ENCODE measurements at regions not wholly inside any gene's neighbourhood (a gene's known extent, or its start where the extent isn't known, plus 50 kb on each side); places are given as distances from the start of the nearest gene placed in this dataset.

- DNase-seq (ENCODE audit: low spot score), result no peak
These were observed 132.6 kb downstream of the WDR11 start for GRCh38 chr10:120983721-120984120.

- DNase-seq (ENCODE audit: low spot score), result no peak
These were observed 133.1 kb downstream of the WDR11 start for GRCh38 chr10:120984221-120984620.

- DNase-seq (ENCODE audit: low spot score), result no peak
These were observed 136.2 kb downstream of the WDR11 start for GRCh38 chr10:120987359-120987758.

- no peak for DNase-seq (ENCODE audit: low spot score)
These were observed 137.6 kb downstream of the WDR11 start for GRCh38 chr10:120988751-120989150.

GRCh38 chr10:120989279-120989678 lies 138.1 kb downstream of the WDR11 start:
- DNase-seq (ENCODE audit: low spot score), result no peak

GRCh38 chr10:120989996-120990598 lies 138.9 kb downstream of the WDR11 start:
- DNase-seq (ENCODE audit: low spot score), result no peak

- no peak for DNase-seq (ENCODE audit: low spot score)
These were observed 139.7 kb downstream of the WDR11 start for GRCh38 chr10:120990831-120991230.

GRCh38 chr10:120993089-120993488 lies 141.9 kb downstream of the WDR11 start:
- no peak for DNase-seq (ENCODE audit: low spot score)

GRCh38 chr10:120995768-120996167 lies 144.6 kb downstream of the WDR11 start:
- no peak for DNase-seq (ENCODE audit: low spot score)

GRCh38 chr10:120996456-120997034 lies 145.4 kb downstream of the WDR11 start:
- DNase-seq (ENCODE audit: low spot score), result no peak

- no peak for DNase-seq (ENCODE audit: low spot score)
These were observed 146.2 kb downstream of the WDR11 start for GRCh38 chr10:120997313-120997712.

GRCh38 chr10:120997756-120998155 lies 146.6 kb downstream of the WDR11 start:
- DNase-seq (ENCODE audit: low spot score), result no peak

- no peak for DNase-seq (ENCODE audit: low spot score)
These were observed 147.1 kb downstream of the WDR11 start for GRCh38 chr10:120998251-120998650.

GRCh38 chr10:120998782-120999285 lies 147.7 kb downstream of the WDR11 start:
- no peak for DNase-seq (ENCODE audit: low spot score)

- no peak for DNase-seq (ENCODE audit: low spot score)
These were observed 148.7 kb downstream of the WDR11 start for GRCh38 chr10:120999868-121000267.

GRCh38 chr10:121002586-121003205 lies 151.5 kb downstream of the WDR11 start:
- no peak for DNase-seq (ENCODE audit: low spot score)

GRCh38 chr10:121005948-121006587 lies 154.9 kb downstream of the WDR11 start:
- DNase-seq (ENCODE audit: low spot score), result no peak

GRCh38 chr10:121007264-121007663 lies 156.1 kb downstream of the WDR11 start:
- no peak for DNase-seq (ENCODE audit: low spot score)

GRCh38 chr10:121015916-121016315 lies 164.8 kb downstream of the WDR11 start:
- DNase-seq (ENCODE audit: low spot score), result no peak

- no peak for DNase-seq (ENCODE audit: low spot score)
These were observed 173.9 kb downstream of the WDR11 start for GRCh38 chr10:121024905-121025584.

- DNase-seq (ENCODE audit: low spot score), result no peak
These were observed 174.6 kb downstream of the WDR11 start for GRCh38 chr10:121025731-121026130.

GRCh38 chr10:121027371-121027770 lies 176.2 kb downstream of the WDR11 start:
- no peak for DNase-seq (ENCODE audit: low spot score)
